ENCODE measurements at regions not wholly inside any gene's neighbourhood (a gene's known extent, or its start where the extent isn't known, plus 50 kb on each side); places are given as distances from the start of the nearest gene placed in this dataset.
"Not testable (repeated sequence)": the region's sequence is repeated elsewhere in the genome, so short reads cannot be mapped to it uniquely, and the experiment has no call there.

DNA sequence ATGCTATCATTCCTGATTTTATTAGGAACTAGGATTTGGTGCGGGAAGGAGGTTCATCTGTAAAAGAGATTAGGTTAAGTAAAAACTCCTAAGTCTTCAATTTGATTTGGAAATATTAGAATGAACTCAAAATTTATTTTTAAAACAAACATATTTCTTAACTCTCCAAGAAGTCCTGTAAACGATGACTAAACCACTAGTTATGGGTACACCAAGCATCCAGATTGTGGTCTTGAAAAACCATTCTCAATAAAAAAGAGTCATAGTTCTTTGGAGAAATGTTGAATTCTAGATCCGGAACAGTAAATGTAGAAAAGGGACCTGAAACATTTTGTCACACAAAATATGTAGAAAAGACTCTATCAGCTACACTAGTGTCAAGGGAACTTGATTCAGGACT lies 116.9 kb downstream of the ARHGAP11B start:
- H3K4me3 ChIP-seq (replicated peaks; ENCODE audit: low read depth, low read length); DNase-seq (ENCODE audit: extremely low read depth, low read depth): not testable (repeated sequence)

DNA sequence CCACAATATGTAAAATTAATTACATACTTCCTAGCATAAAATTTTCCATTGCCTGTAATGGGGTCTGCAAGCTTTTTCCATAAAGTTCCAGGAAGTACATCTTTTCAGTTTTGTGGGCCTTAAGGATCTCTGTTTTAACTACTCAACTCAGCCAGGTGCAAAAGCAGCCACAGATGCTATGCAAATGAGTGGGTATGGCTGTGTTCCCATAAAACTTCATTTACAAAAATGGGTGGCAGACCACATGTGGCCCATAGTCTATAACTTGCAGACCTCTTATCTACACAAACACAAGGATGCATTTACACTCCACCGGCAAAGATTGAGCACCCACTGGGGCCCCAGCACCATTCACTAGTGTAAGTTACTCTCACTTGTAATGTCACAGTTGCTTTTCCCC lies 123.1 kb downstream of the ARHGAP11B start:
- H3K4me3 ChIP-seq (replicated peaks; ENCODE audit: low read depth, low read length); DNase-seq (ENCODE audit: extremely low read depth, low read depth): not testable (repeated sequence)

DNA sequence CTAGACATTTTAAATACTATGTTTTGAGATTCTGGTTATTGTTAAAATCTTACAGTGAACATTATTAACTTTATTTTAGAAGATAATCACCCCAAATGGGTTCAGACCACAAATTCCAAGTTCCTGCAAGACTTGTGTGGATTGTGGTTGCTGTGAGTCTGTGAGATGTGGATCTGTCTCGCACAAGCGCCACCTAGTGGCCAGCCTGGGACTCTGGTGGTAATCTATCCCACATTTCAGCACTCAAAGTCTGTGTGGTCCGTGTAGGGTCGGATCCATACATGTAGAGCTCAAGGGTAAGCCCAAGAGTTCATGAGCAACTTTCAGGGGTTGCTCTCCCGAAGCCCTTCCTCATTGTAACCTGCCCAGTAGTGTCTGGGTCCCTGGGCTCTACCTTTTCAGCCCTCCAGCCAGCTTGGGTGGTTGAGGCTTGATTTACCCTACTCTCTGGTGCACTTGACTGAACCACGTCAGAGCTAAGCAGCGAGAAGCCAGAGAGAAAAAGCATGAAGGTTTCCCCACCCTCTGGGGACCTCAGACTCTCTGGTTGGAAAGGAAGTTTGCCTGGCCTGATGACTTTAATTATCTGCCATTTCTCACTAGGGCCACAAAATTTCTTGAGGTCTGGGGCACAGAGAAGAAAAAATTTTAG lies 129.2 kb downstream of the ARHGAP11B start:
- DNase-seq (ENCODE audit: extremely low read depth, low read depth); H3K4me3 ChIP-seq (replicated peaks; ENCODE audit: low read depth, low read length): not testable (repeated sequence)
- TF ChIP-seq, protein P1, sequence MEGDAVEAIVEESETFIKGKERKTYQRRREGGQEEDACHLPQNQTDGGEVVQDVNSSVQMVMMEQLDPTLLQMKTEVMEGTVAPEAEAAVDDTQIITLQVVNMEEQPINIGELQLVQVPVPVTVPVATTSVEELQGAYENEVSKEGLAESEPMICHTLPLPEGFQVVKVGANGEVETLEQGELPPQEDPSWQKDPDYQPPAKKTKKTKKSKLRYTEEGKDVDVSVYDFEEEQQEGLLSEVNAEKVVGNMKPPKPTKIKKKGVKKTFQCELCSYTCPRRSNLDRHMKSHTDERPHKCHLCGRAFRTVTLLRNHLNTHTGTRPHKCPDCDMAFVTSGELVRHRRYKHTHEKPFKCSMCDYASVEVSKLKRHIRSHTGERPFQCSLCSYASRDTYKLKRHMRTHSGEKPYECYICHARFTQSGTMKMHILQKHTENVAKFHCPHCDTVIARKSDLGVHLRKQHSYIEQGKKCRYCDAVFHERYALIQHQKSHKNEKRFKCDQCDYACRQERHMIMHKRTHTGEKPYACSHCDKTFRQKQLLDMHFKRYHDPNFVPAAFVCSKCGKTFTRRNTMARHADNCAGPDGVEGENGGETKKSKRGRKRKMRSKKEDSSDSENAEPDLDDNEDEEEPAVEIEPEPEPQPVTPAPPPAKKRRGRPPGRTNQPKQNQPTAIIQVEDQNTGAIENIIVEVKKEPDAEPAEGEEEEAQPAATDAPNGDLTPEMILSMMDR (IDR thresholded peaks at IDR 0.05; ENCODE audit: low read depth, low read length, missing control alignments): peak; percentile 15

DNA sequence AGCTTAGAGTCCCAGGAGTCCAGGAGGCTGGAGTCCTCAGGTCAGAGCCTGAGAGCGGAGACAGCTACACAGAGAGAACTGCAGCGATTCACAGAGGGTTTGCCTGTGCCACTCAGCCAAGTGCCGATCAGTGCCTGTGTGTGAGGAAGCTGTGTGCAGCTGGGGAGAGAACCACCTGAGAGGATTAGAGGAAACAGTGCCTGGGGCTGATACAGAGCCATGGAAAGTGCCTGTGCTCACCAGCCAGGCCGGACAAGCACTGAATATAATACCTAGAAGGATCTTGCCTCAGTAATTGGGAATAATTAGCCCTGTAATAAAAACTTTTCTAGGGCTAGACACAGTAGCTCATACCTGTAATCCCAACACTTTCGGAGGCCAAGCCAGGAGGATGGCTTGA lies 134.7 kb downstream of the ARHGAP11B start:
- DNase-seq (ENCODE audit: extremely low read depth, low read depth); H3K4me3 ChIP-seq (replicated peaks; ENCODE audit: low read depth, low read length): not testable (repeated sequence)

DNA sequence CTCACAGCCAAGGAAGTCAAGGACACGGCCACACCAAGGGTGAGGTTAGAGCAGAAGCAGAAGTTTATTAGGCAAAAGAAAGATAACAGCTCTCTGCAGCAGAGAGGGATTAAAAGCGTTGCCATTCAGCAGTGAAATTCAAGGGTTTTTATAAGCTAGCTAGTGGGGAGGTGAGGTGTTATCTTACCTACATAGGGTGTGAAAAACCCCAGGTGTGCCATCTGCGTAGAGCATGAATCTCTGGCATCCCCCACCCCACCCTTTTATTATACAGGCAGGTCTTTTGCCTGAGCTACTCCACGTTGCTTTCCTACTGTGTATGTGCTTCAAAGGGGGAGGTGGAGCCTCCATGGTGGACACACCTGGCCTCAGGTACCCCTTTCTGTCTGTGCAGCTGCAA lies 135.4 kb downstream of the ARHGAP11B start:
- DNase-seq (ENCODE audit: extremely low read depth, low read depth); H3K4me3 ChIP-seq (replicated peaks; ENCODE audit: low read depth, low read length): not testable (repeated sequence)

DNA sequence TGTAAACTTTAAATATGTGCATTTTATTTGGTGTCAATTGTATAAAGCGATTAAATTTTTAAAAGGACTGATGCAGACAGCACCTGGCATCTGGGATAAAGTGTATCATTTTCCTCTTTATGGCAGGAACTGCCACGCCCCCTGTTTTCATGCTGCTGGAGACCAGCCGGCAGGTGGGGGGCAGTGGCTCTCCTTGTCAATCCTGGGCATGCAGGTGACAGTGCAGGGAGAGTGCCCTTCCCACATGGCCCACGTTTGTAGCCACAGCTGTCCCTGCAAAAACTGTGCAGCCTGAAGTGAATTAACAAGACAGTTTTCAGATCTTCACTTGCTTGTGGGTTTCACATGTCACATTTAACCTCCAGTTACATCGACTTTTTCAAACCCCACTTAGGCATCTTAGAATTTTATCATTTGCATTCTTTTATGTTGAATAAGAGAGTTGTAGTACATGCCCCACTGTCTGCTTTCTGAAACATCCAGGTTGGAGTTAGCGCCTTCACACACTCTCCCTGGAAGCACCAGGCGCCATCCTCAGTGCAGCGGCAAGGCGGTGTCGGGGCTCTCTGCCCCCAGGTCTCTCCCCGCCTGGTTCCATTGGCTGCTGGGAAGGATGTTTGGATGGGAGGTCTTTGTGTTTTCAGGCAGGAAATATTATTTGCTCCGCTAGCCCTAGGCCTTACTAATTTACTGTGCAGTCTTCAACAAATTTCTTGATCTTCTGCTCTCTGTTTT lies 134.2 kb upstream of the FAN1 start:
- DNase-seq (ENCODE audit: extremely low read depth, low read depth); H3K4me3 ChIP-seq (replicated peaks; ENCODE audit: low read depth, low read length): not testable (repeated sequence)

DNA sequence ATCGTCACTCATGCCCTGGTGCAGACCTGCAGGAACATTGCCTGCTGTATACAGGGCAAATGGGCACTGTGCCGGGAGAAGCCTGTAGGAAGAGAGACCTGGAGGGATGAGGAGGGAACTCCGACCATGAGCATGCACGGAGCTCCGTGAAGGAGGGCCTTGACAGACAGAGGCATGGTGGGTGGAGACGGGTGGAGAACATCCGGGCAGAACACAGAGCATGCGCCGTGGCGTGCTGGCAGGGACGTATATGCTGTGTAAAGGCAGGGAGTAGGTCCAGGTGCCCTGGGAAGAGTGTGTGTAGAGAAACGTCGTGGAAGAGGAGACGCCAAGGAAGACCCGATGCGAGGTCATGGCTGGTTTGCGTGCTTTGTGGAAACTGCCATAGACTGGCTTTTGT lies 133.0 kb upstream of the FAN1 start:
- H3K4me3 ChIP-seq (replicated peaks; ENCODE audit: low read depth, low read length): no peak overlapping the region
- no peak for DNase-seq (ENCODE audit: extremely low read depth, low read depth)
- TF ChIP-seq, protein P1 (IDR thresholded peaks at IDR 0.05; ENCODE audit: low read depth, low read length, missing control alignments): no peak

DNA sequence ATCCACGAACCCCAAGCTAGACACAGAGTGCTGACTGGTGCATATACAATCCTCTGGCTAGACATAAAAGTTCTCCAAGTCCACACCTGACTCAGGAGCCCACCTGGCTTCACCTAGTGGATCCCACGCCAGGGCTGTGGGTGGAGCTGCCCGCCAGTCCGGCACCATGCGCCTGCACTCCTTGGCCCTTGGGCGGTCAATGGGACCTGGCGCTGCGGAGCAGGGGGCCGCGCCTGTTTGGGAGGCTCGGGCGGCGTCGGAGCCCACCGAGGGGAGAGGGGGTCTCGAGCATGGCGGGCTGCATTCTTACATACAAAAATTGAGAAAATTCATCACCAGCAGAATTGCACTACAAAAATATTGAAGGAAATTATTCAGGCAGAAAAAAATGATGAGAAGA lies 120.7 kb upstream of the FAN1 start:
- DNase-seq (ENCODE audit: extremely low read depth, low read depth): no peak
- TF ChIP-seq, protein P1 (IDR thresholded peaks at IDR 0.05; ENCODE audit: low read depth, low read length, missing control alignments): no peak
- H3K4me3 ChIP-seq (replicated peaks; ENCODE audit: low read depth, low read length): no peak overlapping the region

DNA sequence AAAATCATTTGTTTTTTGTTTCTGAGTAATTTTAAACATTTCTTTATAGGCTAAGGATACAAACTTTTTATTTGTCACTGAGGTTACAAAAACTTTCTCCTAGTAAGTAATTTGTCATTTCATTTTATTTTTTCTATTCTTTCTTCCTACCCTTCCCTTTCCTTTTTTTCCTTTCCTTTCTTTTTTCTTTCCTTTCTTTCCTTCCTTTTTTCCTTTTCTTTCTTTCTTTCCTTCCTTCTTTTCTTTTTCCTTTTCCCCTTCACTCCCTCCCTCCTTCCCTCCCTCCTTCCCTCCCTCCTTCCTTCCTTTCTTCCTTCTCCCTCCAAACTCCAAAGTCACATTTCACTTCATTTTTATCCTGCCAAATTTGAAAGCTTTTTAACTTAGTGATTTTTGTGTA lies 115.1 kb upstream of the FAN1 start:
- DNase-seq (ENCODE audit: extremely low read depth, low read depth): no peak
- H3K4me3 ChIP-seq (replicated peaks; ENCODE audit: low read depth, low read length): no peak overlapping the region
- TF ChIP-seq, protein P1 (IDR thresholded peaks at IDR 0.05; ENCODE audit: low read depth, low read length, missing control alignments): no peak

All from HFF-Myc (cell line).